ENCODE measurements at regions not wholly inside any gene's neighbourhood (a gene's known extent, or its start where the extent isn't known, plus 50 kb on each side); places are given as distances from the start of the nearest gene placed in this dataset.
"Not testable (repeated sequence)": the region's sequence is repeated elsewhere in the genome, so short reads cannot be mapped to it uniquely, and the experiment has no call there.

DNA sequence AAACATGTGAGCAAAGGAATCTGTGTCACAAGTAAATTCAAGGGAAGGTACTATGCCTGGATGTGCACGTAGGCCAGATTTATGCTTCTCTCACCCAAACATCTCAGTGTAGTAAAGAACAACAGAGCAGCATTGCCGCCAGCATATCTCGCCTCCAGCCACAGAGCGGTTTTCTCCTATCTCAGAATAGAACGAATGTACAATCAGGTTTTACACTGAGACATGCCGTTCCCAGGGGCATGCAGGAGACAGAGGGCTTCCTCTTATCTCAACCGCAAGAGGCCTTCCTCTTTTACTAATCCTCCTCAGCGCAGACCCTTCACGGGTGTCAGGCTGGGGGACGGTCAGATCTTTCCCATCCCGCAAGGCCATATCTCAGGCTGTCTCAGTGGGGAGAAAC, 175.3 kb downstream of the RPIA start:
- no peak for DNase-seq

DNA sequence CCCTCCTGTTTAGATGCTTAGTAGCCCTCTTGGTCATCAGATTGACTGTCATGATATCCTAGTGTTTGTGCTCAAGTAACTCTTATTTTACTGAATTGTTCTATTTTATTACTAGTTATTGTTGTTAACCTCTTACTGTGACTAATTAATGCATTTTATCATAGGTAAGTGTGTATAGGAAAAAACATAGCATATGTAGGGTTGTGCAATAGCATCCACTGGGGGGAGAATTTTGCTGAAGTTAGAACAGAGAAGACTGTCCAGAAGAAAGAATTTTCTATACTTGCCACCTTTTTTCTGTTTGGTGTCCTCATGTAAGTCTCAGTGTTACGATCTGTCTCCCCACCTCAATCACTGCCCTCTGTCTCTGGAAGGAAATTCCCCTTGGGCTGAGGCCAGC, 177.4 kb downstream of the RPIA start:
- no peak for DNase-seq

DNA sequence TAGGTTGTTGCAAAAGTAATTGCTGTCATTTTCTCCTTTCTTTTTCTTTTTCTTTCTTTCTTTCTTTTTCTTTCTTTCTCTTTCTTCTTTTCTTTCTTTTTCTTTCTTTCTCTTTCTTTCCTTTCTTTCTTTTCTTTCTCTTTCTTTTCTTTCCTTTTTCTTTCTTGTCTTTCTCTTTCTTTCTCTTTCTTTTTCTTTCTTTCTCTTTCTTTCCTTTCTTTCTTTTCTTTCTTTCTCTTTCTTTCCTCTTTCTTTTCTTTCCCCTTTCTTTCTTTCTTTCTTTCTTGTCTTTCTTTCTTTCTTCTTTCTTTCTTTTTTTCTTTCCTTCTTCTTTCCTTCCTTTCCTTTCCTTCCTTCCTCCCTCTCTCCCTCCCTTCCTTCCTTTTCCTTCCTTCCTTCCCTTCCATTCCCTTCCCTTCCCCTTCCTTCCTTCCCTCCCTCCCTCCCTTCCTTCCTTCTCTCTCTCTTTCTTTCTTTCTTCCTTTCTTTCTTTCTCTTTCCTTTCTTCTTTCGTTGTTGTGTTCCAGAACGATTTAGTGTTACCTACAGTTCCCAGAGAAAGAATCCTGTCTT, 178.9 kb downstream of the RPIA start:
- no peak for DNase-seq

DNA sequence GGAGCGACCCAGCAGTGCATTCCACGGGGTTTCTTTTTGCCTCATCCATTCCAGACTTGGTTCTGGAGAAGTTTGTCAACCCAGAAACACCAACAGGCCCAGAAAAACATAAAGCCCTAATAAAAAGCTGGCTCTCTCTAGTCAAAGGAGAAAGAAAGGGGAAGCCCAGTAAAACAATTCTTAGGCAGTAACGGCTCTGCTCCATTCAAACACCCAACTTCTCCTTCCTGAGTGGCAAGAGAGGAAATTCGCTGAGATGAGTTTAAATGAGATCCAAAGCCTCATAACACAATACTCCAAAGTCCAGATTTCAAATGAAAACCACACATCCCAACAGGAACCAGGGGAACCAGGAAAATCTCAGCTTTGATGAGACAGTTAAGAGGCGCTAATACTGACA, 179.9 kb downstream of the RPIA start:
- DNase-seq: no peak

DNA sequence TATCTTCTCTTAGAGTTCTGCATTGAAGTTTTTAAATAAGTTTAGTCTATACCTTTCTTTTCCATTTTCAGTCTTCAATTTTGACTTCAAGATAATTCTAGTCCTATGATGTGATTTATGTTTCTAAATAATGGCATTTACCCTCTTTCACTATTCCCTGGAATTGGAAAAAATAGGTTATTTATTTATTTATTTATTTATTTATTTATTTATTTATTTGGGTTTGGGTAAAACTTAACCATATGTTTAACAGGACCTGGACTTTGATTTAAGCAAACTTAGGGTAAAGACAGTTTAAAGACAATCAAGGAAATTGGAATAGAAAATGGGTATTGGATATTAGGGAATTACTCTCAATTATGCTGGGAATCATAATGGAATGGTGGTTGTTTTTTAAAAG, 182.1 kb downstream of the RPIA start:
- DNase-seq: no peak

DNA sequence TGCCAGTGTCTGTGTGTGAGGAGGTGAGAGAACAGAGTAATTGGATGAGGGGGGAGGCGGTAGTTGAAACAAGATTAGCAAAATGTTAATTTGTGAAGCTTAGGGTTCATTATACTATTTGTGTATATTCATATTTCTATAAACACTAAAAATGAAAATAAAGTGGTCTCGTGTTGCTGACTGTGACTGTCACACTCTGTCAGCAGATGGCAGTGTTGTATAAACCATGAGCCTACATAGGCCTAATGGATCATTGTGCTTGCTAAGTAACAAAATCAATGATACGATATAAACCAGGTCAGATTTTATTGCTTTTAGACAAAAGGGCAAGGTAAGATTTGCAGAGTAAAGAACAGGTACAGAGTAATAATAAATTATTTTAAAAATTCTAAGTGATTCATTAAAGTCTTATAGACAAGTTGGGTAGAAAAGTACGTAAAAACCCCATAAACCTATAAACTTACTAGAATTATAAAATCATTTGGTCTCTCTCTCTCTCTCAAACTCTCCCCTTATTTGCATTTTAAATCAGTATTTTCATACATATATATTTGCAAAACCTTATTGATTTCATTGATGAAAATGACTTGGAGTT, 182.7 kb downstream of the RPIA start:
- DNase-seq: no peak

DNA sequence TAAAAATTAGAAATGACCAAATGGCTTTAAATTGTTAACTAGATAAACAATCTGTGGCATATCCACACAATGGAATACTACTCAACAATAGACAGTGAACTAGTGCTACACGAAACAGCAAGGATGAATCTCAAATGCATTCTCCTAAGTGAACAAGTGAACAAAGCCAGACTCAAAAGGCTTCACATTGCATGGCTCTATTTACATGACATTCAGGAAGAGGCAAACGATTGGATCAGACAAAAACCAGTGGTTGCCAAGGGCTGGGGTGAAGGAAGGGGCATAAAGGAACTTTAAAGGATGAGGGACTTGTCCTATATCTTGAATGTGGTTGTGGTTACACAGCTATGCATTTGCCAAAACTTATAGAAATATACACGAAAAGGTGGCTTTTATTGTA, 184.3 kb downstream of the RPIA start:
- no peak for DNase-seq

DNA sequence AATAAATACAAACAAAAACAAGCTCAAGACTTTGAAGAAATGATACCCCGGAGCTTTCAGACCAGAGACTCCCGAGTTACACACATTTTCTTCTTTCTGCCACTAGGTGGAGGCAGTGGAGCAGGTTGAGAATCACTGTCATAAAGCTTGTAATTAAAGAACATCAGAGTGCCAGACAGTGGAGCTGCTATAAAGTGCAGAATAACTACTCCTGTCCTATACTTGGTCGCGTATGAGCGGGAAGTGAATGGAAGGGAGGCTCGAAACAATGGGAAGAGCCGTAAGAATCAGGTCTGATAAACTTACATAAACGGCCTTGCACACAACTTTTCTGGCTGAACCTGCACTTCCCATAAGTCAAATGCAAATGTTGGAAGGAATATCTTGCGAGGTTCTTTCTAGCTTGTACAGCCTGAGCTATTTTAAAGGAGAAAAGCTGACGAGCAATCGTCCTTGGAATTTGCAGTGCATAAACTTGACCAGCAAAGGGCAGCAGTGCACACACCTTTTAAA, 189.0 kb downstream of the RPIA start:
- no peak for DNase-seq

DNA sequence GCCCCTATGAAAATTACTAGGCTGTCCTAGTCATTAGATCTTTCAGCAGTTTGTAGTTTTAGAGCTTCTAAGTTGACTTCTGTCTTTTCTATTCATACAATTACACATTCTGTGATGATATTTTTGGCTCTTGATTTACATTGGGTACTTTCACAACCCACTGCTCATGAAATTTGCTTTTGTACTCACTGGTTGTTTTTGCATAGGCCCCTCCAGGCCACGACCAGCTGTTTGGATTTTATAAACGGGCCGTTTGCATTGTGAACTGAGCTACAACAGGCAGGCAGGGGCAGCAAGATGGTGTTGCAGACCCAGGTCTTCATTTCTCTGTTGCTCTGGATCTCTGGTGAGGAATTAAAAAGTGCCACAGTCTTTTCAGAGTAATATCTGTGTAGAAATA, 193.8 kb downstream of the RPIA start:
- no peak for DNase-seq

DNA sequence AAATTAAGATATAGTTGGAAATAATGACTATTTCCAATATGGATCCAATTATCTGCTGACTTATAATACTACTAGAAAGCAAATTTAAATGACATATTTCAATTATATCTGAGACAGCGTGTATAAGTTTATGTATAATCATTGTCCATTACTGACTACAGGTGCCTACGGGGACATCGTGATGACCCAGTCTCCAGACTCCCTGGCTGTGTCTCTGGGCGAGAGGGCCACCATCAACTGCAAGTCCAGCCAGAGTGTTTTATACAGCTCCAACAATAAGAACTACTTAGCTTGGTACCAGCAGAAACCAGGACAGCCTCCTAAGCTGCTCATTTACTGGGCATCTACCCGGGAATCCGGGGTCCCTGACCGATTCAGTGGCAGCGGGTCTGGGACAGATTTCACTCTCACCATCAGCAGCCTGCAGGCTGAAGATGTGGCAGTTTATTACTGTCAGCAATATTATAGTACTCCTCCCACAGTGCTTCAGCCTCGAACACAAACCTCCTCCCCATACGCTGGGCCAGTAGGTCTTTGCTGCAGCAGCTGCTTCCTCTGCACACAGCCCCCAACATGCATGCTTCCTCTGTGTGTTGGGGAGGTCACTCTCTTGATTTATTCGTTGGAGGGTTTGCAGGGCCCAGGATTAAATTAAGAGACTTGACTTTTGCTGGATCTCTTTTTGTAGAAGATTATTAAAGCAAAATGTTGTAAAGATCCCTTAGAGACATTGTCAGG, 194.4 kb downstream of the RPIA start:
- DNase-seq: no peak

DNA sequence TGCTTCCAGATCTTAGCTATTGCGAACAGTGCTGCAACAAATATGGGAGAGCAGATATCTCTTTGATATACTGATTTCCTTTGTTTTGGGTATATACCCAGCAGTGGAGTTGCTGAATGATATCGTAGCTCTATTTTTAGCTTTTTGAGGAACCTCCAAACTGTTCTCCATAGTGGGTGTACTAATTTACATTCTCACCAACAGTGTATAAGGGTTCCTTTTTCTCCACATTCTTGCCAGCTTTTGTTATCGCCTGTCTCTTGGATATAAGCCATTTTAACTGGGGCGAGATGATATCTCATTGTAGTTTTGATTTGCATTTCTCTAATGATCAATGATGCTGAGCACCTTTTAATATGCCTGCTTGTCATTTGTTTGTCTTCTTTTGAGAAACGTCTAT, 196.0 kb downstream of the RPIA start:
- not testable (repeated sequence) for DNase-seq

DNA sequence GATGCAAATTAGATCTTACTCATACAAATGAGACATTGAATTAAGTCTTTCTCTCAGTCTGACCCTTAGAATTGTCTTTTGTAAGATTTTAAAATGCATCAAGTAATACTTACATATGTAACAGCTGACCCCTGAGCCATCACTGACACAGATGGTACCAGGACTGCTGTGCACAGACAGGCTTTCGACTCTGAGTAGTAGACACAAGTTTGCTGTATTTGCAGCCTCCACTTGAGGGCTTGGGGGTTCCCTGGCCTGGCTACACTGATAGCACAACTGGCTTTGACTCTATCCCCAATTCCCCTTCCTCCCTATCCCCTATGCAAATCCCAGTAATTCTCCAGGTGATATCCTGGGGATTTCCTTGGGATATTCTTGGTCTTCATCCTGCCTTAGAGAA, 200.7 kb downstream of the RPIA start:
- no peak for DNase-seq

DNA sequence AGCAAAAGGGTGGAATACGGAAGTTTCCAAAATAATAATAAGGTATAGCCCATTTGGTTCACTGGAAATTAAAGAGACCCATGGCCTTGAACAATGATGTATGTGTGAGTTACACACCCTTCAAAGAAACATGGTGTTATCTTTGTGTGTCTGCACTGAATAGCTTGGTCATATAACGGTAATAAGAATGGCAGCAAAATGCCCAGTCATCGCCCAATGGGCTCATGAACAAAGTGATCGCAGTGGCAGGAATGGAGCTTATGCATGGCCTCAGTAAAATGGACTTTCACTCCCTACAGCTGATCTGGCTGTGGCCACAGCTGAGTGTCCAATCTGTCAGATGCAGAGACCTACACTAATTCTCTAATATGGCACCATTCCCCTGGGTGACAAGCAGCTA, 201.3 kb downstream of the RPIA start:
- no peak for DNase-seq

DNA sequence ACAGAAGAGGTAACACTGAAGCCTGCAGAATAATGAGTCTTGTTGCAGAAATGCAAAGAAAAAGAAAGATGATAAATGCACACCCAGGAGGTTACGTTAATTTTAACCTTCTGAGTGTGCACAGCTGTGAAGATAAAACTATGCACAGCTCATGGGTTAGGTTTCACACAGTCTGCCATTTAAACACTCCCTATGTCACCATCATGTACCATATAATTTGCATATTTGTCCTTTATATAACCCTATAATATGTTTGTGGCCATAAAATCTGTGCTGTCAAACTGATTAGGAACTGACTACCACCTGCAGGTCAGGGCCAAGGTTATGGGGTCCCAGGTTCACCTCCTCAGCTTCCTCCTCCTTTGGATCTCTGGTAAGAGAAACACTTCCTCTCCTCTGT, 205.5 kb downstream of the RPIA start:
- DNase-seq: no peak

DNA sequence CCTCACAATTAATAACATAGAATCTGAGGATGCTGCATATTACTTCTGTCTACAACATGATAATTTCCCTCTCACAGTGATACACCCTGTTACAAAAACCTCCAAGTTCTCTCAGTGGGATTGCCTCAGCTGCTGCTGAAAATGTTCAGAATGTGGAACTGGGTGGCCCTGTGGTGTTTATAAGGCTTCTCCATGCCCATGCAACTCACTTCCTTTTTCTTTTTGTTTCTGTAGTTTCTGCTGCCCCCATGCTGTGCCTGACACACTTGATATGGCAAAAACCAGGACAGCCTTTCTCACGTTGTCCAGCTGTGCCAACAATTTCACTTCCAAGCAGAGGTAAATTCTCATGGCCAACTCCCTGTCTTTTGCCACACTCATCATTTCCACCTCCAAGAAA, 206.2 kb downstream of the RPIA start:
- no peak for DNase-seq

DNA sequence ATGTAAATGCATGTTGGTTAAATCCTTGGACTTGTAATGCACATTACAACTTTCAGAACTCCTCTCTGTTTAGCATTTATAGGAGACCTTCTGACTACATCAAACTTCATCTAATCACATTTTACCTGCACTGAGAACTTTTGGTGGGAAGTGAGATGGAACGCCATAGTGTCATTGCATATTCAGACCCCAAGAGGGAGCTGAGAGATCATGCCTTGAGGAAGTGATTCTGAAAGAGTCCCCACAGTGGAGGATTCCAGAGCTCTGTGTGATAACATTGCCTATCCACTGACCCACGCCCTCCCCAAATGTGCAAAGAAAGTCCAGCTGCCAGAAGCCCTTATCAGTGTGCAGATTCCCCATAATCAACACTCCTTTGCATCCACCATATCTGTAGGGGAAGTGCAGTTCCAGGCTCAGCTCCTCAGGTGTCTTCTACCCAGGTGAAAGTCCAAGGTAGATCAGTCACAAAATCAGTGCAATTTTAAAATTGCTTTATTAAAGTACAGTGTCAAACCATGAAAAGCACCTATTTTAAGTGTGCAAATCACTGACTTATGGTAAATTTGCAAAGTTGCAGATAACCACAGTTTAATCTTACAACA, 212.4 kb downstream of the RPIA start:
- DNase-seq: no peak

DNA sequence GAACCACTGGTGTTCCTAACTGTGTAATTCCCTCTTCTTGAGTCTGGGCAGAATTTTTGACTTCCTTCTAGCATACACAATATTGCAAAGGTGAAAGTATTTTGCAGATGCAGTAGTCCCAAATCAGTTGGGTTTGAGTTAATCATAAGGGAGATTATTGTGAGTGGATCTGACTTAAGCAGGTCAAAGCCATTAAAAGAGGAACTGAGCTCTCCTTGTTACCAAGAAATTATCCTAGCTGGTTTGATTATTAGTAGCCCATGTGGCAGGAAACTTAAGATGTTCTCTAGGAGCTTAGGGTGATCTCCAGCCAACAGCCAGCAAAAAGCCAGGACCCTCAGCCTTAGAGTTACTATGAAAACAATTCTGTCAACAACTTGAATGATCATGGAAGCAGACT, 221.8 kb downstream of the RPIA start:
- no peak for DNase-seq

DNA sequence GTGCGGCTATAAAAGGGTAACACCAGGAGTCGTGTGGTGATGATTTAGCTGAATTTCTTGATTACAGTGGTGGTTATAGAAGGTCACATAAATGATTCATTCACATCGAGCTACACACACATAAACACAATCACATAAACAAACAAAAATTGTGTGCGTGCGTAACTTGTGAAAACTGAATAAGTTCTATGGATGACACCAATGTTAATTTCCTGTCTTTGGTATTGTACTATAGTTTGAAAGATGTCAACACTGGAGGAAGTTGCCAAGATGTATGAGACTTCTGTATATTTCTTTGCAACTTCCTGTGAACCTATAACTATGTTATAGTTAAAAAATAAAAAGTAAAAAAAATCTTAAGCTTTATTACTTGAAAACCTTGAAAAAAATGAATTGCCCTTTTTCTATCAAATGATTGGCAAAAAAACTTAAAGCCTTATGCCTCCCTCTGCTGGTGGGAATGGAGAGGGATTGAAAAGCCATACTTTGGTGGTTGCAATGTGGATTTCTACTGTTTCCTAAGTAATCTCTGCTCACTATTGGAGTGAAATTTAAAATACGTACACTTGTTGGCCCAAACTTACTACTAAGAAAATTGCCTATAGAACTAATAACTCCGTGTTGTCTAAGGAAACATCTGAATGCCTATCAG, 227.7 kb downstream of the RPIA start:
- DNase-seq: no peak

DNA sequence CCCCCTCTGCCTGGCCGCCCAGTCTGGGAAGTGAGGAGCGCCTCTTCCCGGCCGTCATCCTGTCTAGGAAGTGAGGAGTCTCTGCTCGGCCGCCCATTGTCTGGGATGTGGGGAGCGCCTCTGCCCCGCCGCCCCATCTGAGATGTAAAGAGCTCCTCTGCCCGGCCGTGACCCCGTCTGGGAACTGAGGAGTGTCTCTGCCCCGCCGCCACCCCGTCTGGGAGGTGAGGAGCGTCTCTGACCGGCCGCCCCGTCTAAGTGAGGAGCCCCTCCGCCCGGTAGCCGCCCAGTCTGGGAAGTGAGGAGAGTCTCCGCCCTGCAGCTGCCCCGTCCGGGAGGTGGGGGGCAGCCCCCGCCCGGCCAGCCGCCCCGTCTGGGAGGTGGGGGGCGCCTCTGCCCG, 228.9 kb downstream of the RPIA start:
- DNase-seq: not testable (repeated sequence)

DNA sequence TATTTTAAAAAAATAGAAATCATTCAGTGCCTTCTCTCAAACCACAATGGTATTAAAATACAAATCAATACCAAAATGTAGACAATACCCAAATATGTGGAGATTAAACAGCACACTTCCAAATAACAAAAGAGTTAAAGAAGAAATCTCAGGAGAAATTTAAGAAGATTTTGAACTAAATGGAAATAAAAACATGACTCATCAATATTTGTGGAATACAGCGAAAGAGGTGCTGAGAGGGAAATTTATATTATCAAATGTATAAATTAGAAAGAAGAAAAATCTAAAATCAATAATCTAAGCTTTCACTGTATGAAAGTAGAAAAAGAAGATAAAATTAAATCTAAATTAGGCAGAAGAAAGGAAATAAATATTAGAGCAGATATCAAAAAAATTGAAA, 233.1 kb downstream of the RPIA start:
- DNase-seq: no peak

DNA sequence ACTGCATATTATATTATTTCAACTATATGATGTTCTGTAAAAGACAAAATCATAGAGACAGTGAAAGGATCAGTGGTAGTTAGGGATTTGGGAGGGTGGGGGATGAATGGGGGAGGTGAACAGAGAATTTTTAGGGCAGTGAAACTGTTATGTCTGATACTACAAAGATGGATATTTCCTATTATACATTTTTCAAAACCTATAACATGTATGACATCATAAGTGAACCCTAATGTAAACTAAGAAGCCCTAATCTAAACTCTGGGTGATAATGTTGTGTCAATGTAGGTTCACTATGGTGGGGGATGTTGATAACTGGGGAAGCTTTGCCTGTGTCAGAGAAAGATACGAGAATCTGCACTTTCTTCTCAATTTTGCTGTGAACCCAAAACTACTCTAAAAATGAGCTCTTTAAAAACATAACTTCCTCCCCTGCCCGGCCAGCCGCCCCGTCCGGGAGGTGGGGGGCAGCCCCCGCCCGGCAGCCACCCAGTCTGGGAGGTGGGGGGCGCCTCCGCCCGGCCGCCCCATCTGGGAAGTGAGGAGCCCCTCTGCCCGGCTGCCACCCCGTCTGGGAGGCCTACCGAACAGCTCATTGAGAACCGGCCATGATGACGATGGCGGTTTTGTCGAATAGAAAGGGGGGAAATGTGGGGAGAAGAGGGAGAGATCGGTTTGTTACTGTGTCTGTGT, 234.4 kb downstream of the RPIA start:
- DNase-seq: no peak

DNA sequence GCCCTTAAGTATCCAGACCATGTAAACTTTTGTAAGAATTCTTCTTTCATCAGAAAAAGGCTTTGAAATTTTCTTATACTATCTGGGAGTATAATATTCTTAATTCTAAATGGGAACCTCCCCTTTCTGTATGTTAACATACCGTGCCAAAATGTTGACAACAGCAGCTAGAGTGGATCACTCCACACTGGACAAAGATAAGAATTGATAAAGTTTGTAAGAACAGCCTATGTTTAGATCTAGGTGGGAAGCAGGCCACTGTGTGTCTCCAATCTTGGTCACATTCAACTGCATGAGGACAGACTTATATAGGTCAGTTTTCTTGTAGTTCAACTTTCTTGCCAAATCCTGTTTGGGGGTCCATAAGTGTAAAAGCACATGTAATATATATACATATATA, 235.7 kb downstream of the RPIA start:
- no peak for DNase-seq

DNA sequence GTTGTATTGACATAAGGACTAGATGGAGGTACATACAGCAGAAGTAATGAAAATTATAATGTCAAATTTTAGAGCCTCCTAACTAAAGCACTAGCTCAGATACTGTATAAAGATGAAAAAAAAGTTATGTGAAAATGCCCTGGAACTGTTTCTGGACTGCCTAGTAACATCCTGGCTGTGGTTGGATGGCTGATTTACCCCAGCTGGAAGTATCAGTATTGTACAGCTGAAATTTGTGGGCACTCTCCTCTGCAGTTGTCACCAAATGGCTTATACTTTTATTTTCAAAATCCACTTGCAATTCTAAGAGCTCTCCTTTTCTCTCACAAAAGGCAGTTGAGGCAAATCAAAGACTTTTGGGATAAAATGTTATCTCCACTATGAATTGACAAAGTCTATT, 239.2 kb downstream of the RPIA start:
- no peak for DNase-seq

Data from activated CD4-positive, CD25-positive, alpha-beta regulatory T cell treated with anti-CD3 and anti-CD28 coated beads, Interleukin-2, amount 50 U/mL, for 72 hours (primary cell).